Activated CD4-positive, alpha-beta memory T cell treated with anti-CD3 and anti-CD28 coated beads, Interleukin-2, amount 10 ng/mL, durations not matched to agents 7 days and 5 days (primary cell): ENCODE measurements at regions not wholly inside any gene's neighbourhood (a gene's known extent, or its start where the extent isn't known, plus 50 kb on each side); places are given as distances from the start of the nearest gene placed in this dataset.
"Not testable (repeated sequence)": the region's sequence is repeated elsewhere in the genome, so short reads cannot be mapped to it uniquely, and the experiment has no call there.

Experiments
- CTCF ChIA-PET: fragments of 350-600 bp; sonication (Branson Sonifier 250); formaldehyde crosslinking; loops from one replicate; lab custom pipeline; 2021; ENCODE audit warnings: antibody characterized with exemption, inconsistent platforms; lab: Charles Lee
- POLR2A ChIA-PET: fragments of 350-600 bp; sonication (Branson Sonifier 250); formaldehyde crosslinking; loops from one replicate; lab custom pipeline; 2021; ENCODE audit warnings: antibody characterized with exemption; lab: Charles Lee
- DNase-seq: peaks from one replicate; pipeline ENCODE4 v3.0.0-alpha.2; 2020
- H3K27ac Mint-ChIP-seq: one replicate; pipeline ENCODE4 v1.8.0; 2021; ENCODE audit warnings: mild to moderate bottlenecking, mixed read lengths
- H3K27me3 Mint-ChIP-seq: one replicate; pipeline ENCODE4 v1.8.0; 2021; ENCODE audit warnings: mixed read lengths
- H3K36me3 Mint-ChIP-seq: one replicate; pipeline ENCODE4 v1.8.0; 2021; ENCODE audit warnings: low read depth, mixed read lengths
- H3K4me1 Mint-ChIP-seq: one replicate; pipeline ENCODE4 v1.8.0; 2021; ENCODE audit warnings: mixed read lengths
- H3K4me3 Mint-ChIP-seq: one replicate; pipeline ENCODE4 v1.8.0; 2021; ENCODE audit warnings: mild to moderate bottlenecking, mixed read lengths
- H3K9me3 Mint-ChIP-seq: one replicate; pipeline ENCODE4 v1.8.0; 2021; ENCODE audit warnings: mixed read lengths

- CTCF ChIA-PET, POLR2A ChIA-PET, H3K4me3 Mint-ChIP-seq, H3K27ac Mint-ChIP-seq, DNase-seq, H3K27me3 Mint-ChIP-seq, H3K36me3 Mint-ChIP-seq, H3K4me1 Mint-ChIP-seq: not testable (repeated sequence)
- peaks cover 13% of the 10 kb centered on the region for H3K9me3 Mint-ChIP-seq
These were observed 131.9 kb upstream of the ZC3H15 start for GRCh38 chr2:186354160-186354559.

- no peaks in the 10 kb centered on the region for H3K4me1 Mint-ChIP-seq
- H3K36me3 Mint-ChIP-seq = no peaks in the 10 kb centered on the region
- no peak overlapping the region for H3K4me3 Mint-ChIP-seq
- no peak for DNase-seq
- no peak overlapping the region for H3K27ac Mint-ChIP-seq
- H3K9me3 Mint-ChIP-seq = no peaks in the 10 kb centered on the region
- ChIA-PET CTCF (no interaction called here), POLR2A (no interaction called here)
- no peaks in the 10 kb centered on the region for H3K27me3 Mint-ChIP-seq
These were observed 120.7 kb upstream of the ZC3H15 start for GRCh38 chr2:186365406-186365805.

- Mint-ChIP-seq H3K27me3 (no peaks in the 10 kb centered on the region), H3K36me3 (no peaks in the 10 kb centered on the region), H3K27ac (no peak overlapping the region), H3K4me1 (no peaks in the 10 kb centered on the region), H3K4me3 (no peak overlapping the region), H3K9me3 (peaks cover 14% of the 10 kb centered on the region)
- ChIA-PET POLR2A (no interaction called here), CTCF (no interaction called here)
- DNase-seq = no peak
These were observed 107.0 kb upstream of the ZC3H15 start for GRCh38 chr2:186379052-186379451.

- Mint-ChIP-seq H3K9me3 (peaks cover 21% of the 10 kb centered on the region), H3K4me1 (no peaks in the 10 kb centered on the region), H3K27me3 (no peaks in the 10 kb centered on the region), H3K36me3 (no peaks in the 10 kb centered on the region), H3K27ac (no peak overlapping the region), H3K4me3 (no peak overlapping the region)
- POLR2A ChIA-PET = no interaction called here
- no peak for DNase-seq
- CTCF ChIA-PET = no interaction called here
These were observed 105.3 kb upstream of the ZC3H15 start for GRCh38 chr2:186380805-186381204.

- no peaks in the 10 kb centered on the region for H3K36me3 Mint-ChIP-seq
- CTCF ChIA-PET = no interaction called here
- POLR2A ChIA-PET = no interaction called here
- H3K27ac Mint-ChIP-seq = no peak overlapping the region
- H3K4me1 Mint-ChIP-seq = no peaks in the 10 kb centered on the region
- H3K27me3 Mint-ChIP-seq = no peaks in the 10 kb centered on the region
- H3K4me3 Mint-ChIP-seq = no peak overlapping the region
- no peak for DNase-seq
- H3K9me3 Mint-ChIP-seq = peaks cover 25% of the 10 kb centered on the region
These were observed 104.5 kb upstream of the ZC3H15 start for GRCh38 chr2:186381573-186381972.

GRCh38 chr2:186382932-186383331 is 103.1 kb upstream of the ZC3H15 start:
- H3K36me3 Mint-ChIP-seq = no peaks in the 10 kb centered on the region
- H3K27ac Mint-ChIP-seq = no peak overlapping the region
- no peaks in the 10 kb centered on the region for H3K4me1 Mint-ChIP-seq
- CTCF ChIA-PET = no interaction called here
- no peak overlapping the region for H3K4me3 Mint-ChIP-seq
- POLR2A ChIA-PET = no interaction called here
- DNase-seq = no peak
- H3K9me3 Mint-ChIP-seq = peaks cover 27% of the 10 kb centered on the region
- no peaks in the 10 kb centered on the region for H3K27me3 Mint-ChIP-seq

- no peak for DNase-seq
- Mint-ChIP-seq H3K4me3 (no peak overlapping the region), H3K27me3 (no peaks in the 10 kb centered on the region), H3K4me1 (no peaks in the 10 kb centered on the region), H3K36me3 (no peaks in the 10 kb centered on the region), H3K27ac (no peak overlapping the region), H3K9me3 (peaks cover 28% of the 10 kb centered on the region)
- ChIA-PET CTCF (no interaction called here), POLR2A (no interaction called here)
These were observed 101.8 kb upstream of the ZC3H15 start for GRCh38 chr2:186384226-186384625.

GRCh38 chr2:186385638-186386201 is 100.3 kb upstream of the ZC3H15 start:
- H3K9me3 Mint-ChIP-seq = peaks cover 36% of the 10 kb centered on the region
- H3K4me3 Mint-ChIP-seq, POLR2A ChIA-PET, DNase-seq, H3K27me3 Mint-ChIP-seq, H3K36me3 Mint-ChIP-seq, CTCF ChIA-PET, H3K27ac Mint-ChIP-seq, H3K4me1 Mint-ChIP-seq: not testable (repeated sequence)

GRCh38 chr2:186399082-186399644 is 86.9 kb upstream of the ZC3H15 start:
- no peaks in the 10 kb centered on the region for H3K36me3 Mint-ChIP-seq
- POLR2A ChIA-PET = no interaction called here
- DNase-seq = no peak
- CTCF ChIA-PET = no interaction called here
- H3K27ac Mint-ChIP-seq = no peak overlapping the region
- no peaks in the 10 kb centered on the region for H3K27me3 Mint-ChIP-seq
- peaks cover 3% of the 10 kb centered on the region for H3K9me3 Mint-ChIP-seq
- H3K4me1 Mint-ChIP-seq = no peaks in the 10 kb centered on the region
- H3K4me3 Mint-ChIP-seq = no peak overlapping the region

GRCh38 chr2:186405842-186406241 is 80.2 kb upstream of the ZC3H15 start:
- Mint-ChIP-seq H3K4me3 (no peak overlapping the region), H3K4me1 (no peaks in the 10 kb centered on the region), H3K27me3 (no peaks in the 10 kb centered on the region), H3K27ac (no peak overlapping the region), H3K36me3 (no peaks in the 10 kb centered on the region), H3K9me3 (peaks cover 2% of the 10 kb centered on the region)
- no peak for DNase-seq
- POLR2A ChIA-PET = no interaction called here
- CTCF ChIA-PET = no interaction called here

- ChIA-PET CTCF (no interaction called here), POLR2A (no interaction called here)
- no peak for DNase-seq
- H3K36me3 Mint-ChIP-seq = no peaks in the 10 kb centered on the region
- H3K27ac Mint-ChIP-seq = no peak overlapping the region
- no peaks in the 10 kb centered on the region for H3K4me1 Mint-ChIP-seq
- no peak overlapping the region for H3K4me3 Mint-ChIP-seq
- no peaks in the 10 kb centered on the region for H3K27me3 Mint-ChIP-seq
- peaks cover 7% of the 10 kb centered on the region for H3K9me3 Mint-ChIP-seq
These were observed 78.4 kb upstream of the ZC3H15 start for GRCh38 chr2:186407611-186408010.

- CTCF ChIA-PET = no interaction called here
- Mint-ChIP-seq H3K4me1 (no peaks in the 10 kb centered on the region), H3K36me3 (no peaks in the 10 kb centered on the region)
These were observed 75.3 kb upstream of the ZC3H15 start for GRCh38 chr2:186410802-186411201.

GRCh38 chr2:186422226-186422625 is 63.8 kb upstream of the ZC3H15 start:
- no peaks in the 10 kb centered on the region for H3K36me3 Mint-ChIP-seq
- H3K27me3 Mint-ChIP-seq = no peaks in the 10 kb centered on the region
- peaks cover 7% of the 10 kb centered on the region for H3K4me1 Mint-ChIP-seq
- DNase-seq = no peak
- no peak overlapping the region for H3K27ac Mint-ChIP-seq
- CTCF ChIA-PET = no interaction called here
- POLR2A ChIA-PET = no interaction called here
- H3K4me3 Mint-ChIP-seq = no peak overlapping the region
- H3K9me3 Mint-ChIP-seq = no peaks in the 10 kb centered on the region

More at GRCh38 chr2:186410802-186411201, 75.3 kb upstream of the ZC3H15 start:
- H3K9me3 Mint-ChIP-seq = peaks cover 8% of the 10 kb centered on the region
- no peak overlapping the region for H3K4me3 Mint-ChIP-seq
- H3K27ac Mint-ChIP-seq = no peak overlapping the region
- POLR2A ChIA-PET = no interaction called here
- no peak for DNase-seq
- H3K27me3 Mint-ChIP-seq = no peaks in the 10 kb centered on the region

- no peaks in the 10 kb centered on the region for H3K36me3 Mint-ChIP-seq
- peaks cover 7% of the 10 kb centered on the region for H3K4me1 Mint-ChIP-seq
- no peak overlapping the region for H3K4me3 Mint-ChIP-seq
- ChIA-PET POLR2A (no interaction called here), CTCF (no interaction called here)
- DNase-seq = no peak
- no peaks in the 10 kb centered on the region for H3K9me3 Mint-ChIP-seq
- no peaks in the 10 kb centered on the region for H3K27me3 Mint-ChIP-seq
- no peak overlapping the region for H3K27ac Mint-ChIP-seq
These were observed 62.6 kb upstream of the ZC3H15 start for GRCh38 chr2:186423481-186423880.
